ENCODE measurements at regions not wholly inside any gene's neighbourhood (a gene's known extent, or its start where the extent isn't known, plus 50 kb on each side); places are given as distances from the start of the nearest gene placed in this dataset.

- TF ChIP-seq CTCF (IDR thresholded peaks at IDR 0.05; ENCODE audit: insufficient read depth, low read depth, low read length), result no peak
- TF ChIP-seq EZH2 (IDR thresholded peaks at IDR 0.05; ENCODE audit: insufficient read depth, low read length), result no peak
Measured at GRCh38 chr14:87252103-87252502, 740.9 kb downstream of the GALC start.
